Esophagus muscularis mucosa (tissue), 4 donors: ENCODE measurements at regions not wholly inside any gene's neighbourhood (a gene's known extent, or its start where the extent isn't known, plus 50 kb on each side); places are given as distances from the start of the nearest gene placed in this dataset.

ENCODE experiments used
- CTCF ChIP-seq, 3 experiments: fragments of 200-600 bp in 2 of 3; fragments of 450-650 bp in 1 of 3; sonication (generic) in 2 of 3; IDR thresholded peaks; one replicate each; pipeline ENCODE4 v1.5.1; 2017 to 2019; ENCODE audit warnings: antibody characterized with exemption in 3 of 3, mild to moderate bottlenecking in 2 of 3, moderate library complexity in 1 of 3
- EP300 ChIP-seq: sonication (generic); formaldehyde crosslinking; IDR thresholded peaks from one replicate; pipeline ENCODE4 v1.6.1; 2017; ENCODE audit warnings: antibody characterized with exemption
- POLR2A ChIP-seq: fragments of 450-650 bp; IDR thresholded peaks from one replicate; pipeline ENCODE4 v1.6.1; 2017; ENCODE audit warnings: antibody characterized with exemption, moderate library complexity, mild to moderate bottlenecking, low read depth

- TF ChIP-seq EP300, result no peak
- no peak for TF ChIP-seq CTCF (IDR thresholded peaks at IDR 0.05)
- TF ChIP-seq POLR2A, result no peak
These were observed 999.7 kb downstream of the TBC1D22A start for GRCh38 chr22:47762141-47762540.
